H9 (cell line): ENCODE measurements at regions not wholly inside any gene's neighbourhood (a gene's known extent, or its start where the extent isn't known, plus 50 kb on each side); places are given as distances from the start of the nearest gene placed in this dataset.

ENCODE experiments used
- DNase-seq: peaks from one replicate; pipeline ENCODE4 v3.0.0-alpha.2; 2017
- H2AFZ ChIP-seq: one replicate; pipeline ENCODE4 v1.6.1; 2013; ENCODE audit warnings: mild to moderate bottlenecking, low read length, control low read depth, moderate library complexity
- H2AK5ac ChIP-seq: 2 replicates; pipeline ENCODE4 v1.6.1; 2013; ENCODE audit warnings: low read length, control low read depth, mixed read lengths; ENCODE audit not compliant: insufficient read length
- H2BK120ac ChIP-seq: one replicate; pipeline ENCODE4 v1.6.1; 2013; ENCODE audit warnings: low read depth, mild to moderate bottlenecking, low read length, control low read depth, inconsistent platforms; ENCODE audit not compliant: poor library complexity, severe bottlenecking
- H2BK12ac ChIP-seq: 2 replicates; pipeline ENCODE4 v1.6.1; 2013; ENCODE audit warnings: low read length, control low read depth, mixed read lengths, low read depth; ENCODE audit not compliant: insufficient read length
- H2BK15ac ChIP-seq: 2 replicates; pipeline ENCODE4 v1.6.1; 2013; ENCODE audit warnings: low read depth, low read length, control low read depth
- H2BK20ac ChIP-seq: one replicate; pipeline ENCODE4 v1.6.1; 2013; ENCODE audit warnings: low read depth, mild to moderate bottlenecking, low read length, control low read depth, inconsistent platforms; ENCODE audit not compliant: poor library complexity, severe bottlenecking
- H2BK5ac ChIP-seq: 2 replicates; pipeline ENCODE4 v1.6.1; 2013; ENCODE audit warnings: low read length, control low read depth, mixed read lengths; ENCODE audit not compliant: insufficient read length
- H3K14ac ChIP-seq: 2 replicates; pipeline ENCODE4 v1.6.1; 2013; ENCODE audit warnings: low read length, control low read depth; ENCODE audit not compliant: insufficient read depth
- H3K18ac ChIP-seq: 2 replicates; pipeline ENCODE4 v1.6.1; 2013; ENCODE audit warnings: low read depth, mild to moderate bottlenecking, mixed read lengths, low read length, control low read depth; ENCODE audit not compliant: insufficient read length
- H3K23ac ChIP-seq: 2 replicates; pipeline ENCODE4 v1.6.1; 2013; ENCODE audit warnings: low read length, control low read depth, mixed read lengths, low read depth; ENCODE audit not compliant: insufficient read length
- H3K23me2 ChIP-seq: 2 replicates; pipeline ENCODE4 v1.6.1; 2013; ENCODE audit warnings: low read depth, mild to moderate bottlenecking, mixed read lengths, low read length, control low read depth; ENCODE audit not compliant: insufficient read length, poor library complexity, severe bottlenecking
- H3K27ac ChIP-seq: 2 replicates; pipeline ENCODE4 v1.5.1; 2013; ENCODE audit warnings: low read length, control low read depth, mixed read lengths, low read depth; ENCODE audit not compliant: insufficient read length
- H3K27me3 ChIP-seq: 2 replicates; pipeline ENCODE4 v1.6.1; 2013; ENCODE audit warnings: low read length, control low read depth, inconsistent platforms; ENCODE audit not compliant: insufficient read depth
- H3K4ac ChIP-seq: 2 replicates; pipeline ENCODE4 v1.6.1; 2013; ENCODE audit warnings: low read depth, mild to moderate bottlenecking, control low read depth, inconsistent platforms, low read length, moderate library complexity
- H3K4me1 ChIP-seq: 2 replicates; pipeline ENCODE4 v1.6.1; 2013; ENCODE audit warnings: low read length, control low read depth, inconsistent platforms; ENCODE audit not compliant: insufficient read depth
- H3K4me2 ChIP-seq: 2 replicates; pipeline ENCODE4 v1.6.1; 2013; ENCODE audit warnings: low read length, control low read depth, mixed read lengths; ENCODE audit not compliant: insufficient read length, insufficient read depth
- H3K56ac ChIP-seq: 2 replicates; pipeline ENCODE4 v1.6.1; 2013; ENCODE audit warnings: low read depth, mild to moderate bottlenecking, mixed read lengths, low read length, control low read depth; ENCODE audit not compliant: insufficient read length
- H3K79me1 ChIP-seq: 2 replicates; pipeline ENCODE4 v1.6.1; 2013; ENCODE audit warnings: low read depth, mild to moderate bottlenecking, moderate library complexity, low read length, control low read depth, inconsistent platforms; ENCODE audit not compliant: insufficient read depth, poor library complexity, severe bottlenecking
- H3K79me2 ChIP-seq: 2 replicates; pipeline ENCODE4 v1.6.1; 2013; ENCODE audit warnings: low read length, control low read depth, inconsistent platforms; ENCODE audit not compliant: insufficient read depth
- H3K9ac ChIP-seq: 2 replicates; pipeline ENCODE4 v1.6.1; 2013; ENCODE audit warnings: low read length, control low read depth, mixed read lengths; ENCODE audit not compliant: insufficient read length; ENCODE audit errors: extremely low read depth
- H3K9me3 ChIP-seq: one replicate; pipeline ENCODE4 v1.6.1; 2013; ENCODE audit warnings: low read depth, low read length, inconsistent platforms; ENCODE audit not compliant: control insufficient read depth
- H3T11ph ChIP-seq: one replicate; pipeline ENCODE4 v1.6.1; 2013; ENCODE audit warnings: mild to moderate bottlenecking, low read length, control low read depth, inconsistent platforms
- H4K20me1 ChIP-seq: one replicate; pipeline ENCODE4 v1.6.1; 2013; ENCODE audit not compliant: control insufficient read depth, insufficient read length, insufficient read depth
- H4K5ac ChIP-seq: 2 replicates; pipeline ENCODE4 v1.6.1; 2013; ENCODE audit warnings: low read depth, mild to moderate bottlenecking, mixed read lengths, low read length, control low read depth; ENCODE audit not compliant: insufficient read length
- H4K8ac ChIP-seq: replicated peaks from 2 replicates; pipeline ENCODE4 v1.6.1; 2013; ENCODE audit warnings: low read length, control low read depth, mixed read lengths, low read depth; ENCODE audit not compliant: insufficient read length
- H4K91ac ChIP-seq: 2 replicates; pipeline ENCODE4 v1.6.1; 2013; ENCODE audit warnings: low read depth, mild to moderate bottlenecking, moderate library complexity, mixed read lengths, low read length, control low read depth; ENCODE audit not compliant: insufficient read length
- H3K27ac Mint-ChIP-seq, 3 experiments: 2 replicates in 2 of 3; 3 replicates in 1 of 3; pipeline ENCODE4 v1.8.0; 2020 to 2021; ENCODE audit warnings: mixed read lengths in 3 of 3, mild to moderate bottlenecking in 1 of 3, moderate library complexity in 1 of 3
- H3K27me3 Mint-ChIP-seq: 2 replicates; pipeline ENCODE4 v1.8.0; 2021; ENCODE audit warnings: low read depth, mild to moderate bottlenecking, moderate library complexity, mixed read lengths
- H3K36me3 Mint-ChIP-seq, 3 experiments: 2 replicates in 2 of 3; 3 replicates in 1 of 3; pipeline ENCODE4 v1.8.0; 2020 to 2021; ENCODE audit warnings: low read depth in 3 of 3, mixed read lengths in 3 of 3; ENCODE audit not compliant: insufficient read depth in 1 of 3
- H3K4me1 Mint-ChIP-seq, 2 experiments: 2 replicates each; pipeline ENCODE4 v1.8.0; 2020; ENCODE audit warnings: mixed read lengths in 2 of 2
- H3K4me3 Mint-ChIP-seq, 2 experiments: 2 replicates in 1 of 2; 3 replicates in 1 of 2; pipeline ENCODE4 v1.8.0; 2020 to 2021; ENCODE audit warnings: mild to moderate bottlenecking in 2 of 2, mixed read lengths in 2 of 2, moderate library complexity in 1 of 2
- H3K9me3 Mint-ChIP-seq, 2 experiments: 2 replicates in 1 of 2; 3 replicates in 1 of 2; pipeline ENCODE4 v1.8.0; 2020; ENCODE audit warnings: mild to moderate bottlenecking in 2 of 2, mixed read lengths in 2 of 2, moderate library complexity in 1 of 2
- CTCF ChIP-seq: fragments of 200-600 bp; sonication (generic); conservative IDR thresholded peaks from 3 replicates; pipeline ENCODE4 v1.8.0; 2021; ENCODE audit warnings: antibody characterized with exemption, mild to moderate bottlenecking

DNA sequence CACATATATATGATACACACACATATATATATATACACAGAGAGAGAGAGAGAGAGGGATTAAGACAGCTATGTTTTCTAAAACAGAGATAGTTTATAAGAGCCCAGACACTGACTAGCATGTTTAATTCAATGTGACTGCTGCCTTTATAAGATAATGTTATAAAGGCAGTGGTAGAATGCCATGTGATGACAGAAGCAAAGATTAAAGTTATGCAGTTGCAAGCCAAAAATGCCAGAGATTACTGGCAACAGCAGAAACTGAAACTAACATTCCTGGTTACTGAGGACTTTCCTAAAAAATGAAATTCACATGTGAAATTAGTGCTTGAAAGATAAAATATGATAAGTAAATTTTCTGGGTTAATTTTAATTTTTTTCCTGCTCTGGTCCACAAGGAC is 1888.9 kb downstream of the LRRC4C start:
- Histone ChIP-seq H3K56ac (no peak overlapping the region), H4K5ac (no peak overlapping the region), H3K27me3 (no peaks in the 10 kb centered on the region), H3T11ph (no peak overlapping the region), H2AK5ac (no peak overlapping the region), H3K4ac (no peak overlapping the region), H2BK12ac (no peak overlapping the region), H3K27ac (no peak overlapping the region), H3K23me2 (no peaks in the 10 kb centered on the region), H3K4me1 (no peaks in the 10 kb centered on the region), H4K20me1 (no peaks in the 10 kb centered on the region), H2BK120ac (no peak overlapping the region), H2BK15ac (no peak overlapping the region), H3K4me2 (no peak overlapping the region), H4K8ac (no peak overlapping the region), H3K23ac (no peak overlapping the region), H2BK5ac (no peak overlapping the region), H4K91ac (no peak overlapping the region), H3K79me2 (no peaks in the 10 kb centered on the region), H3K9ac (no peak overlapping the region), H2BK20ac (no peak overlapping the region), H3K14ac (no peak overlapping the region), H3K18ac (no peak overlapping the region), H3K9me3 (no peaks in the 10 kb centered on the region), H2AFZ (no peak overlapping the region), H3K79me1 (no peaks in the 10 kb centered on the region)
- H3K4me3 Mint-ChIP-seq: no peak overlapping the region
- H3K4me1 Mint-ChIP-seq: no peaks in the 10 kb centered on the region
- H3K27me3 Mint-ChIP-seq: no peaks in the 10 kb centered on the region
- no peak for TF ChIP-seq CTCF
- peaks cover 5 to 7% of the 10 kb centered on the region in 2 experiments; a peak in 4 of 5 replicates for H3K9me3 Mint-ChIP-seq
- H3K36me3 Mint-ChIP-seq: peaks cover 0 to 5% (median 5%) of the 10 kb centered on the region in 3 experiments; a peak in 5 of 7 replicates
- DNase-seq: no peak
- H3K27ac Mint-ChIP-seq: no peak overlapping the region
